WERI-Rb-1 (cell line): ENCODE measurements at regions not wholly inside any gene's neighbourhood (a gene's known extent, or its start where the extent isn't known, plus 50 kb on each side); places are given as distances from the start of the nearest gene placed in this dataset.

Experiments used
- DNase-seq: peaks from one replicate; pipeline ENCODE4 v3.0.0-alpha.2; 2020
- H3K27ac ChIP-seq: fragments of 250-450 bp; sonication (Bioruptor Pico); 2 replicates; pipeline ENCODE4 v1.5.1; 2020; ENCODE audit warnings: mild to moderate bottlenecking, moderate library complexity
- H3K27me3 ChIP-seq: fragments of 250-450 bp; sonication (Bioruptor Pico); 2 replicates; pipeline ENCODE4 v1.5.1; 2021; ENCODE audit warnings: mild to moderate bottlenecking, low read depth, moderate library complexity; ENCODE audit not compliant: insufficient read depth, severe bottlenecking
- H3K36me3 ChIP-seq: fragments of 250-450 bp; sonication (Bioruptor Pico); 2 replicates; pipeline ENCODE4 v1.5.1; 2020; ENCODE audit warnings: mild to moderate bottlenecking, moderate library complexity
- H3K4me3 ChIP-seq: 2 replicates; pipeline ENCODE4 v1.5.1; 2011; ENCODE audit warnings: low read depth, mild to moderate bottlenecking, control low read depth, low read length
- H3K9me3 ChIP-seq: fragments of 250-450 bp; sonication (Bioruptor Pico); 2 replicates; pipeline ENCODE4 v1.5.1; 2021; ENCODE audit warnings: mild to moderate bottlenecking, moderate library complexity; ENCODE audit not compliant: severe bottlenecking
- CTCF ChIP-seq: IDR thresholded peaks from 2 replicates; pipeline ENCODE4 v1.5.1; 2011; ENCODE audit warnings: low read depth, mild to moderate bottlenecking, control low read depth, inconsistent platforms, low read length

- DNase-seq = no peak
- no peak for TF ChIP-seq CTCF
- Histone ChIP-seq H3K9me3 (no peaks in the 10 kb centered on the region), H3K36me3 (no peaks in the 10 kb centered on the region), H3K27ac (no peak overlapping the region), H3K27me3 (no peaks in the 10 kb centered on the region), H3K4me3 (no peak overlapping the region)
Observed at GRCh38 chr4:120431180-120431579, 364.5 kb upstream of the MAD2L1 start.

- TF ChIP-seq CTCF = no peak
- Histone ChIP-seq H3K4me3 (no peak overlapping the region), H3K27me3 (no peaks in the 10 kb centered on the region), H3K36me3 (no peaks in the 10 kb centered on the region), H3K9me3 (no peaks in the 10 kb centered on the region), H3K27ac (no peak overlapping the region)
- DNase-seq = no peak
Observed at GRCh38 chr4:120418146-120418545, 351.5 kb upstream of the MAD2L1 start.

- Histone ChIP-seq H3K27ac (no peak overlapping the region), H3K36me3 (no peaks in the 10 kb centered on the region), H3K4me3 (no peak overlapping the region), H3K27me3 (no peaks in the 10 kb centered on the region), H3K9me3 (peaks cover 3% of the 10 kb centered on the region)
- DNase-seq = no peak
- TF ChIP-seq CTCF = no peak
Observed at GRCh38 chr4:120415896-120416295, 349.2 kb upstream of the MAD2L1 start.

DNA sequence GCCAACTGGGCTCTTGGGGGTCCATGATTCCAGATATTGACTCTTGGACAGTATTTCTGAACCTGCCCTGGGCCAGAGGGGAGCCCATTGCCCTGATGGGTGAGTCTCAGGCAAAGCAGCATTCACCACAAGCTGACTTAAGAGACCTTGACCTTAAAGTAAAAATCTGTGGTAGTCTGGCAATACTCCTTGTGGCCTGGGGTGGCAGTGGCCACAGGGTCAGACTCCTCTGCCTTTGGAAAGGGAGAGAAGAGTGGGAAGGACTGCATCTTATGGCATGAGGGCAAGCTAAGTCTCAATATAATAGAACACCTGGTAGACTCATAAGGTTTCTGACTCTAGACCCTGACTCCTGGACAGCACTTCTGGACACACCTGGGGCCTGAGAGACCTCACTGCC lies 340.3 kb upstream of the MAD2L1 start:
- no peak for TF ChIP-seq CTCF
- H3K27me3 ChIP-seq = no peaks in the 10 kb centered on the region
- no peak overlapping the region for H3K4me3 ChIP-seq
- H3K27ac ChIP-seq = no peak overlapping the region
- peaks cover 6% of the 10 kb centered on the region for H3K9me3 ChIP-seq
- no peaks in the 10 kb centered on the region for H3K36me3 ChIP-seq
- DNase-seq = no peak

DNA sequence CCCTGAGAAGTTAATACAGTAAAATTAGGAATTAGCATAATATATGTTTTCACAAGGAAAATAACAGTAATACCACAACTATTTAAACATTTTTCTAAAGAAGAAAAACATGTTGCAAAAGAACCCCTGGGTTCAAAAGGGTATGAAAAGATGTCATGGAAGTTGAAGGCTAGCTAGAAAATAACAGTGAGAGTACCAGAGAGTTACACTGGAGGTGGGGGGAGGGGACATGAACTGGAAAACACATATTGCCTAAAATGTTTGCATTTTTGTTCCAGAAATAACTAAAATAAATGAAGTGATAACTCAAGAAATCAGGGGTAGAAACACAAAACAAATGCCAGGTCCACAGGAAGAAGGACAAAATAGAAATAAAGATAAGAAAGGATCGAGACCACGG lies 336.6 kb upstream of the MAD2L1 start:
- Histone ChIP-seq H3K27ac (no peak overlapping the region), H3K36me3 (no peaks in the 10 kb centered on the region), H3K27me3 (no peaks in the 10 kb centered on the region), H3K9me3 (peaks cover 1% of the 10 kb centered on the region), H3K4me3 (no peak overlapping the region)
- no peak for TF ChIP-seq CTCF
- no peak for DNase-seq

DNA sequence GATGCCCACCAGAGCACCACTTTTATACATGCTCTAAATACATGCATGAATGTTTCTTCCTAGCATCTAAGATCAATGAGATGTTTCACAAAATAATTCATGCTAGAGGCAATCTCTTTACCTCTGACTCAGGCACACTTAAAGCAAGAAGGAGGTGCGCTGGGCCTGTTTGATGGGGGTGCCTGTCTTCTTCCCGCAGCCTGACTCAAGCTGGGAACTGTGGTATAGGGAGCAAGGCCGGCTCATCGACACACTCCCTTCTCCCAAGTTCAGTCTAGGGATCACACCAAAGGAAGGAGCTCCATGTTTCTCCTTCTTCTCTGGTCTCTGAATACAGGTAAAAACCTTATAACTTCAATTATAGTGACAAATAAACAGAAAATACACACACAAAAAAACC lies 333.8 kb upstream of the MAD2L1 start:
- no peak for TF ChIP-seq CTCF
- H3K36me3 ChIP-seq = no peaks in the 10 kb centered on the region
- no peak overlapping the region for H3K27ac ChIP-seq
- no peaks in the 10 kb centered on the region for H3K27me3 ChIP-seq
- H3K4me3 ChIP-seq = no peak overlapping the region
- H3K9me3 ChIP-seq = no peaks in the 10 kb centered on the region
- DNase-seq = no peak
